WTC11 (cell line): ENCODE measurements at regions not wholly inside any gene's neighbourhood (a gene's known extent, or its start where the extent isn't known, plus 50 kb on each side); places are given as distances from the start of the nearest gene placed in this dataset.

ENCODE experiments used
- ATAC-seq: fragments of 200-7000 bp; cut with Tn5 transposase; 2 replicates; pipeline ENCODE4 v1.10.0; 2021; ENCODE audit warnings: mild to moderate bottlenecking, moderate library complexity
- CTCF ChIA-PET: fragments of 300-600 bp; sonication (Branson Sonifier 250); formaldehyde crosslinking; loops from one replicate; lab custom pipeline; 2021; ENCODE audit warnings: antibody characterized with exemption; lab: Charles Lee
- POLR2A ChIA-PET: fragments of 350-600 bp; sonication (Branson Sonifier 250); formaldehyde crosslinking; loops from one replicate; lab custom pipeline; 2021; ENCODE audit warnings: antibody characterized with exemption; lab: Charles Lee
- DNase-seq: peaks from one replicate; pipeline ENCODE4 v3.0.0; 2021; ENCODE audit warnings: low spot score
- H3K27ac Mint-ChIP-seq: 2 replicates; pipeline ENCODE4 v1.8.0; 2021; ENCODE audit warnings: mixed read lengths
- H3K27me3 Mint-ChIP-seq: 2 replicates; pipeline ENCODE4 v1.8.0; 2021; ENCODE audit warnings: low read depth, mild to moderate bottlenecking, moderate library complexity, mixed read lengths
- H3K36me3 Mint-ChIP-seq: 2 replicates; pipeline ENCODE4 v1.8.0; 2021; ENCODE audit warnings: mixed read lengths
- H3K4me1 Mint-ChIP-seq: 2 replicates; pipeline ENCODE4 v1.8.0; 2022; ENCODE audit warnings: mixed read lengths
- H3K4me3 Mint-ChIP-seq: 2 replicates; pipeline ENCODE4 v1.8.0; 2021; ENCODE audit warnings: mild to moderate bottlenecking, moderate library complexity, mixed read lengths
- H3K9me3 Mint-ChIP-seq: 2 replicates; pipeline ENCODE4 v1.8.0; 2021; ENCODE audit warnings: mixed read lengths
- FOXJ3 ChIP-seq: sonication (generic); formaldehyde crosslinking; IDR thresholded peaks from 2 replicates; pipeline ENCODE4 v1.9.0; 2021; ENCODE audit warnings: missing genetic modification reagents, mild to moderate bottlenecking, borderline replicate concordance
- GABPB1 ChIP-seq: sonication (generic); formaldehyde crosslinking; IDR thresholded peaks from 2 replicates; pipeline ENCODE4 v1.8.1; 2023; ENCODE audit warnings: mild to moderate bottlenecking, missing genetic modification reagents
- GRHL2 ChIP-seq: fragments of 250-450 bp; sonication (Bioruptor Pico); IDR thresholded peaks from 2 replicates; pipeline ENCODE4 v1.8.0; 2022; ENCODE audit warnings: mild to moderate bottlenecking, moderate library complexity; ENCODE audit not compliant: insufficient replicate concordance, severe bottlenecking
- NFE2L1 ChIP-seq: sonication (generic); formaldehyde crosslinking; IDR thresholded peaks from 2 replicates; pipeline ENCODE4 v1.8.1; 2023; ENCODE audit warnings: missing genetic modification reagents
- NR1H2 ChIP-seq: sonication (generic); formaldehyde crosslinking; IDR thresholded peaks from 2 replicates; pipeline ENCODE4 v1.9.0; 2021; ENCODE audit warnings: mild to moderate bottlenecking, moderate library complexity, missing genetic modification reagents
- OVOL2 ChIP-seq: fragments of 250-450 bp; sonication (Bioruptor Pico); IDR thresholded peaks from 2 replicates; pipeline ENCODE4 v1.9.0; 2021; ENCODE audit warnings: mild to moderate bottlenecking, borderline replicate concordance
- ZNF138 ChIP-seq: sonication (generic); formaldehyde crosslinking; conservative IDR thresholded peaks from 2 replicates; pipeline ENCODE4 v1.8.1; 2022; ENCODE audit warnings: mild to moderate bottlenecking, moderate library complexity, missing genetic modification reagents
- ZNF423 ChIP-seq: fragments of 250-450 bp; sonication (Bioruptor Pico); IDR thresholded peaks from 2 replicates; pipeline ENCODE4 v2.1.2; 2022; ENCODE audit warnings: mild to moderate bottlenecking, moderate library complexity
- ZNF671 ChIP-seq: fragments of 250-450 bp; sonication (Bioruptor Pico); IDR thresholded peaks from 2 replicates; pipeline ENCODE4 v1.8.0; 2021; ENCODE audit warnings: mild to moderate bottlenecking
- TF ChIP-seq, protein P1 (sequence below): sonication (generic); formaldehyde crosslinking; IDR thresholded peaks from 2 replicates; pipeline ENCODE4 v1.8.0; 2022; ENCODE audit warnings: mild to moderate bottlenecking, missing genetic modification reagents
- TF ChIP-seq, protein P2 (sequence below): fragments of 200-600 bp; IDR thresholded peaks from 2 replicates; pipeline ENCODE4 v1.8.0; 2022; ENCODE audit warnings: antibody characterized with exemption
- TF ChIP-seq, protein P3 (sequence below): sonication (generic); formaldehyde crosslinking; IDR thresholded peaks from 2 replicates; pipeline ENCODE4 v1.8.0; 2022; ENCODE audit warnings: missing genetic modification reagents

GRCh38 chr14:61183196-61183885 lies 97.8 kb downstream of the TMEM30B start:
- POLR2A ChIA-PET: interaction anchor here (0.7 kb wide), 1 partner anchor 349 kb away, joined by 3 read pairs; no protein-coding TSS in a partner anchor
- Mint-ChIP-seq H3K4me3 (no peak overlapping the region), H3K4me1 (peaks cover 39% of the 10 kb centered on the region), H3K27ac (no peak overlapping the region), H3K36me3 (no peaks in the 10 kb centered on the region), H3K27me3 (peaks cover 2% of the 10 kb centered on the region; the same call in 1 of the 2 replicates), H3K9me3 (peaks cover 5% of the 10 kb centered on the region; the same call in 1 of the 2 replicates)
- CTCF ChIA-PET: no interaction called here
- DNase-seq: no peak
- TF ChIP-seq NR1H2 (CRISPR knock-in tag): no peak
- TF ChIP-seq, protein P1, sequence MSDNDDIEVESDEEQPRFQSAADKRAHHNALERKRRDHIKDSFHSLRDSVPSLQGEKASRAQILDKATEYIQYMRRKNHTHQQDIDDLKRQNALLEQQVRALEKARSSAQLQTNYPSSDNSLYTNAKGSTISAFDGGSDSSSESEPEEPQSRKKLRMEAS (CRISPR knock-in tag): no peak
- TF ChIP-seq, protein P2, sequence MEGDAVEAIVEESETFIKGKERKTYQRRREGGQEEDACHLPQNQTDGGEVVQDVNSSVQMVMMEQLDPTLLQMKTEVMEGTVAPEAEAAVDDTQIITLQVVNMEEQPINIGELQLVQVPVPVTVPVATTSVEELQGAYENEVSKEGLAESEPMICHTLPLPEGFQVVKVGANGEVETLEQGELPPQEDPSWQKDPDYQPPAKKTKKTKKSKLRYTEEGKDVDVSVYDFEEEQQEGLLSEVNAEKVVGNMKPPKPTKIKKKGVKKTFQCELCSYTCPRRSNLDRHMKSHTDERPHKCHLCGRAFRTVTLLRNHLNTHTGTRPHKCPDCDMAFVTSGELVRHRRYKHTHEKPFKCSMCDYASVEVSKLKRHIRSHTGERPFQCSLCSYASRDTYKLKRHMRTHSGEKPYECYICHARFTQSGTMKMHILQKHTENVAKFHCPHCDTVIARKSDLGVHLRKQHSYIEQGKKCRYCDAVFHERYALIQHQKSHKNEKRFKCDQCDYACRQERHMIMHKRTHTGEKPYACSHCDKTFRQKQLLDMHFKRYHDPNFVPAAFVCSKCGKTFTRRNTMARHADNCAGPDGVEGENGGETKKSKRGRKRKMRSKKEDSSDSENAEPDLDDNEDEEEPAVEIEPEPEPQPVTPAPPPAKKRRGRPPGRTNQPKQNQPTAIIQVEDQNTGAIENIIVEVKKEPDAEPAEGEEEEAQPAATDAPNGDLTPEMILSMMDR: no peak
- no peak for TF ChIP-seq FOXJ3 (CRISPR knock-in tag)
- TF ChIP-seq, protein P3, sequence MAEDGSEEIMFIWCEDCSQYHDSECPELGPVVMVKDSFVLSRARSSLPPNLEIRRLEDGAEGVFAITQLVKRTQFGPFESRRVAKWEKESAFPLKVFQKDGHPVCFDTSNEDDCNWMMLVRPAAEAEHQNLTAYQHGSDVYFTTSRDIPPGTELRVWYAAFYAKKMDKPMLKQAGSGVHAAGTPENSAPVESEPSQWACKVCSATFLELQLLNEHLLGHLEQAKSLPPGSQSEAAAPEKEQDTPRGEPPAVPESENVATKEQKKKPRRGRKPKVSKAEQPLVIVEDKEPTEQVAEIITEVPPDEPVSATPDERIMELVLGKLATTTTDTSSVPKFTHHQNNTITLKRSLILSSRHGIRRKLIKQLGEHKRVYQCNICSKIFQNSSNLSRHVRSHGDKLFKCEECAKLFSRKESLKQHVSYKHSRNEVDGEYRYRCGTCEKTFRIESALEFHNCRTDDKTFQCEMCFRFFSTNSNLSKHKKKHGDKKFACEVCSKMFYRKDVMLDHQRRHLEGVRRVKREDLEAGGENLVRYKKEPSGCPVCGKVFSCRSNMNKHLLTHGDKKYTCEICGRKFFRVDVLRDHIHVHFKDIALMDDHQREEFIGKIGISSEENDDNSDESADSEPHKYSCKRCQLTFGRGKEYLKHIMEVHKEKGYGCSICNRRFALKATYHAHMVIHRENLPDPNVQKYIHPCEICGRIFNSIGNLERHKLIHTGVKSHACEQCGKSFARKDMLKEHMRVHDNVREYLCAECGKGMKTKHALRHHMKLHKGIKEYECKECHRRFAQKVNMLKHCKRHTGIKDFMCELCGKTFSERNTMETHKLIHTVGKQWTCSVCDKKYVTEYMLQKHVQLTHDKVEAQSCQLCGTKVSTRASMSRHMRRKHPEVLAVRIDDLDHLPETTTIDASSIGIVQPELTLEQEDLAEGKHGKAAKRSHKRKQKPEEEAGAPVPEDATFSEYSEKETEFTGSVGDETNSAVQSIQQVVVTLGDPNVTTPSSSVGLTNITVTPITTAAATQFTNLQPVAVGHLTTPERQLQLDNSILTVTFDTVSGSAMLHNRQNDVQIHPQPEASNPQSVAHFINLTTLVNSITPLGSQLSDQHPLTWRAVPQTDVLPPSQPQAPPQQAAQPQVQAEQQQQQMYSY (CRISPR knock-in tag): no peak
- TF ChIP-seq GABPB1 (CRISPR knock-in tag): no peak
- TF ChIP-seq ZNF138 (CRISPR knock-in tag): no peak
- no peak for ATAC-seq

- H3K27me3 Mint-ChIP-seq: peaks cover 2% of the 10 kb centered on the region; the same call in 1 of the 2 replicates
- H3K27ac Mint-ChIP-seq: no peak overlapping the region
- peaks cover 53% of the 10 kb centered on the region for H3K4me1 Mint-ChIP-seq
- no peak for ATAC-seq
- peaks cover 5% of the 10 kb centered on the region; the same call in 1 of the 2 replicates for H3K9me3 Mint-ChIP-seq
- DNase-seq: no peak
- ChIA-PET CTCF (no interaction called here), POLR2A (no interaction called here)
- TF ChIP-seq ZNF423 (CRISPR knock-in tag) (no peak), GRHL2 (no peak), OVOL2 (CRISPR knock-in tag) (no peak), ZNF671 (CRISPR knock-in tag) (no peak)
- TF ChIP-seq, protein P2: no peak
- H3K36me3 Mint-ChIP-seq: no peaks in the 10 kb centered on the region
- H3K4me3 Mint-ChIP-seq: no peak overlapping the region
Observed at GRCh38 chr14:61179796-61180398, 101.2 kb downstream of the TMEM30B start.

DNA sequence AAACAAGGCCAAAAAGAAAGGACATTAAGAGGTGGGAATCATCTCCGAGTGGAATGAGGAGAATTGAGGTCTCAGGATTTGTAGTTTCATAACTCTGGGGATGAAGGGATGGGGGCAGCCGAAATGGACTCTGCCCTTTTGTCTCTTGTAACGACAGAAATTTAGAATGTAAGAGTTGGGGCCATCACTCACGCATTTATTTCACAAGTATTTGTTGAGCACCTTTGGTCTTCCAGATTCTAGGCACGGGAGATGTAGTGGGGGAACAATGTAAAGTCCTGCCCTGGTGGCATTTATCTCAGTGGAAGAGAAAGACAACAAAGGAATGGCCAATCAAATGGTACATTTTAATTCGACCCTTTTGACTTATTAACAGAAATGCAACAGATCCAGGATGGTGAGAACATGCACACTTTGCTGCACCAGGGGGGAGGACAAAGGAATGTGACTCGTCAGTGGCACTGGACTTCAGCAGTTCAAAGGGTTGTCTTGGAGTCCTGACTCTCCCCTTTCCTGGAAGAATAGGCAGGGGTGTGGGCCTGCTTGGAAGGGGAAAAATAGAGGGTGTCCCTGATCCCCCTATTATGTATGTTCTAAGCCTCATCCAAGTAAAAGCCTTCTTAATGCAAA lies 102.0 kb downstream of the TMEM30B start:
- no peak overlapping the region for H3K27ac Mint-ChIP-seq
- peaks cover 5% of the 10 kb centered on the region; the same call in 1 of the 2 replicates for H3K9me3 Mint-ChIP-seq
- H3K4me3 Mint-ChIP-seq: no peak overlapping the region
- ChIA-PET CTCF (no interaction called here), POLR2A (no interaction called here)
- ATAC-seq (no peak), DNase-seq (no peak)
- no peak for TF ChIP-seq NFE2L1 (CRISPR knock-in tag)
- 0 out of 2 replicates have a peak, but pooled peaks cover under 1% of the 10 kb centered on the region for H3K36me3 Mint-ChIP-seq
- H3K27me3 Mint-ChIP-seq: peaks cover 2% of the 10 kb centered on the region; the same call in 1 of the 2 replicates
- peaks cover 60% of the 10 kb centered on the region for H3K4me1 Mint-ChIP-seq
